ENCODE measurements at regions not wholly inside any gene's neighbourhood (a gene's known extent, or its start where the extent isn't known, plus 50 kb on each side); places are given as distances from the start of the nearest gene placed in this dataset.

GRCh38 chr18:44325903-44326635, 354.6 kb upstream of the SETBP1 start:
- TF ChIP-seq CTCF (IDR thresholded peaks at IDR 0.05; ENCODE audit: insufficient read depth, low read length, poor library complexity, severe bottlenecking) (peak; percentile 61), EZH2phosphoT487 (conservative IDR thresholded peaks at IDR 0.05; ENCODE audit: low read length) (no peak)

Data from SU-DHL-6 (cell line).